Activated T-helper 2 cell treated with anti-CD3 and anti-CD28 coated beads, Interferon-gamma antibody, Interleukin-2, Interleukin-4, amounts not matched to agents 10 μg/mL and 5 μg/mL and 100 μg/mL, durations not matched to agents 14 hours and 24 hours and 36 hours (primary cell): ENCODE measurements at regions not wholly inside any gene's neighbourhood (a gene's known extent, or its start where the extent isn't known, plus 50 kb on each side); places are given as distances from the start of the nearest gene placed in this dataset.

Source experiments
- DNase-seq: peaks from one replicate; pipeline ENCODE4 v3.0.0; 2021; ENCODE audit warnings: low spot score
- H3K27ac Mint-ChIP-seq: one replicate; pipeline ENCODE4 v1.8.0; 2021; ENCODE audit warnings: mixed read lengths
- H3K27me3 Mint-ChIP-seq: one replicate; pipeline ENCODE4 v1.8.0; 2021; ENCODE audit warnings: low read depth, mixed read lengths
- H3K36me3 Mint-ChIP-seq: one replicate; pipeline ENCODE4 v1.8.0; 2021; ENCODE audit warnings: low read depth, mixed read lengths
- H3K4me1 Mint-ChIP-seq: one replicate; pipeline ENCODE4 v1.8.0; 2021; ENCODE audit warnings: low read depth, mixed read lengths
- H3K4me3 Mint-ChIP-seq: one replicate; pipeline ENCODE4 v1.8.0; 2021; ENCODE audit warnings: low read depth, mild to moderate bottlenecking, moderate library complexity, mixed read lengths
- H3K9me3 Mint-ChIP-seq: one replicate; pipeline ENCODE4 v1.8.0; 2021; ENCODE audit warnings: mixed read lengths
- intact Hi-C: fragments of 100-400 bp; cut with micrococcal nuclease; formaldehyde crosslinking; loops from one replicate; pipeline ENCODE4 v1.15.1; 2023

GRCh38 chr5:120991569-120991968 lies 527.5 kb downstream of the PRR16 start:
- Mint-ChIP-seq H3K27me3 (no peaks in the 10 kb centered on the region), H3K4me3 (no peak overlapping the region), H3K36me3 (no peaks in the 10 kb centered on the region), H3K9me3 (no peaks in the 10 kb centered on the region), H3K4me1 (no peaks in the 10 kb centered on the region), H3K27ac (no peak overlapping the region)
- intact Hi-C loops = no loop called here
- no peak for DNase-seq

DNA sequence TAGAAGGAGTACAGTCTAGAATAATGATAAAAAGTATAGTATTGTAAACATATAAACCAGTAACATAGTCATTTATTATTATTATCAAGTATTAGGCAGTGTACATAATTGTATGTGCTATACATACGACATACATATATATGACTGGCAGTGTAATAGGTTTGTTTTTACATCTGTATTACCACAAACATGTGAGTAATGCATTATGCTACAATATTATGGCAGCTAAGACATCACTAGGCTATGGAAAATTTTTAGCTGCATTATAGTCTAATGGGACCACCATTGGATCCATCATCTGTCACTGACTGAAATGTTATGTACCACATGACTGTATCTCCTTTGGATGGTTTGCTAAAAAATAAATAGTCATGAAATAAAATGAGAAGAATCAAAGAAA lies 530.0 kb downstream of the PRR16 start:
- no peaks in the 10 kb centered on the region for H3K36me3 Mint-ChIP-seq
- H3K27ac Mint-ChIP-seq = no peak overlapping the region
- DNase-seq = no peak
- H3K9me3 Mint-ChIP-seq = no peaks in the 10 kb centered on the region
- no peaks in the 10 kb centered on the region for H3K27me3 Mint-ChIP-seq
- intact Hi-C loops = no loop called here
- H3K4me1 Mint-ChIP-seq = no peaks in the 10 kb centered on the region
- H3K4me3 Mint-ChIP-seq = no peak overlapping the region

GRCh38 chr5:120999550-120999949 lies 535.5 kb downstream of the PRR16 start:
- Mint-ChIP-seq H3K27ac (no peak overlapping the region), H3K9me3 (no peaks in the 10 kb centered on the region), H3K4me3 (no peak overlapping the region), H3K36me3 (no peaks in the 10 kb centered on the region), H3K27me3 (no peaks in the 10 kb centered on the region), H3K4me1 (no peaks in the 10 kb centered on the region)
- DNase-seq = no peak
- intact Hi-C loops = no loop called here

GRCh38 chr5:121006217-121006616 lies 542.1 kb downstream of the PRR16 start:
- intact Hi-C loops = no loop called here
- Mint-ChIP-seq H3K27me3 (no peaks in the 10 kb centered on the region), H3K4me3 (no peak overlapping the region), H3K27ac (no peak overlapping the region), H3K9me3 (no peaks in the 10 kb centered on the region), H3K36me3 (no peaks in the 10 kb centered on the region), H3K4me1 (no peaks in the 10 kb centered on the region)
- no peak for DNase-seq

GRCh38 chr5:121008041-121008440 lies 543.9 kb downstream of the PRR16 start:
- Mint-ChIP-seq H3K9me3 (no peaks in the 10 kb centered on the region), H3K4me3 (no peak overlapping the region), H3K27ac (no peak overlapping the region), H3K27me3 (no peaks in the 10 kb centered on the region), H3K4me1 (no peaks in the 10 kb centered on the region), H3K36me3 (no peaks in the 10 kb centered on the region)
- intact Hi-C loops = no loop called here
- DNase-seq = no peak

DNA sequence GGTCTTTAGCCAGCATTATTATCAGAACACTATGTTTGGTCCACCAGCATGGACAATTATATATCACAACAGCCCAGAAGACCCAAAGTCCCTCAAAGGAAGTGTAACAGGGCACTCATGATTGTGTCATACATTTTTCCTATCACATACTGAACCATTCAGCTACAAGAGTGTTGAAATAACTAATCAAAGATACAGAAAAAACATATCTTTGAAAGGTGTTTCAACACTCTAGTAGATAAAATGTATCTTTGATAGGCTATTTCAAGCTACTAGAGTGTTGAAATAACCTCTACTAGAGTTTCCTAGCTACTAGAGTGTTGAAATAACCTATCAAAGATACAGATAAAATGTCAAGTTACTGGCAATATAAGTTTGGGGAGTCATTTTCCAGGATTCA lies 545.0 kb downstream of the PRR16 start:
- H3K4me1 Mint-ChIP-seq = no peaks in the 10 kb centered on the region
- no peak overlapping the region for H3K4me3 Mint-ChIP-seq
- H3K36me3 Mint-ChIP-seq = no peaks in the 10 kb centered on the region
- H3K9me3 Mint-ChIP-seq = no peaks in the 10 kb centered on the region
- intact Hi-C loops = no loop called here
- H3K27ac Mint-ChIP-seq = no peak overlapping the region
- DNase-seq = no peak
- H3K27me3 Mint-ChIP-seq = no peaks in the 10 kb centered on the region

- H3K27me3 Mint-ChIP-seq = no peaks in the 10 kb centered on the region
- intact Hi-C loops = no loop called here
Observed at GRCh38 chr5:121018004-121018403, 553.9 kb downstream of the PRR16 start.

DNA sequence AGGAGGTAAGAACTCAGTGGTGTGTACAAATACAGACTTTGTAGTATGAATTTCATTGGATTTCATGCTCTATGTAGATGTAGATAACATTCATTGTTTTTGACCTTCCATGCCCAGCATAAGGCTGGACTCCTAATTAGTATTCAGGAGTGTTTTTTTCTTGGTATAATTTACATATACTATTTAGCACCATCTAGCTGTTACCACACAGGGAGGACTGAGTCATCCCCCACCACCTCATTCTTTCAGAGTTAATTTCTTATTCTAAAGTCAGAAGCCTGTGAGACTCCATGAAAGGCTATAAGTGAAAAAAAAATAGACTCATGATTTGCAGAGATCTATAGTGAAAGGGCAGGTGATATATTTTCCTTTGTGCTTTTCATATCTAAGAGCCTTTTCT lies 555.0 kb downstream of the PRR16 start:
- intact Hi-C loops = no loop called here
- Mint-ChIP-seq H3K4me1 (no peaks in the 10 kb centered on the region), H3K27me3 (no peaks in the 10 kb centered on the region), H3K4me3 (no peak overlapping the region), H3K9me3 (peaks cover 5% of the 10 kb centered on the region), H3K27ac (no peak overlapping the region), H3K36me3 (no peaks in the 10 kb centered on the region)
- no peak for DNase-seq

More at GRCh38 chr5:121018004-121018403, 553.9 kb downstream of the PRR16 start:
- no peak overlapping the region for H3K4me3 Mint-ChIP-seq
- H3K9me3 Mint-ChIP-seq = peaks cover 5% of the 10 kb centered on the region
- H3K4me1 Mint-ChIP-seq = no peaks in the 10 kb centered on the region
- no peaks in the 10 kb centered on the region for H3K36me3 Mint-ChIP-seq
- no peak overlapping the region for H3K27ac Mint-ChIP-seq
- DNase-seq = no peak

DNA sequence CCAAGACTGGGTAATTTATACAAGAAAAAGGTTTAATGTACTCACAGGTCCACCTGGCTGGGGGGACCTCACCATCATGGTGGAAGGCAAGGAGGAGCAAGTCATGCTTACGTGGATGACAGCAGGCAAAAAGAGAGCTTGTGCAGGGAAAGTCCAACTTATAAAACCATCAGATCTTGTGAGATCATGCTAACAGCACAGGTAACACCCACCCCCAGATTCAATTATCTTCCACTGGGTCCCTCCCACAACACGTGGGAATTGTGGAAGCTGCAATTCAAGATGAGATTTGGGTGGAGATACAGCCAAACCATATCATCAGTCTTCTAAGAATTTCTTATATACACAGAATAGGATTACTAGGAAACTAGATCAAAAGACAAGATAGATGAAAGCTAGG lies 555.6 kb downstream of the PRR16 start:
- DNase-seq = no peak
- intact Hi-C loops = no loop called here
- Mint-ChIP-seq H3K9me3 (peaks cover 5% of the 10 kb centered on the region), H3K36me3 (no peaks in the 10 kb centered on the region), H3K27ac (no peak overlapping the region), H3K27me3 (no peaks in the 10 kb centered on the region), H3K4me3 (no peak overlapping the region), H3K4me1 (no peaks in the 10 kb centered on the region)

- Mint-ChIP-seq H3K27me3 (no peaks in the 10 kb centered on the region), H3K4me3 (no peak overlapping the region), H3K4me1 (no peaks in the 10 kb centered on the region), H3K27ac (no peak overlapping the region), H3K36me3 (no peaks in the 10 kb centered on the region), H3K9me3 (peaks cover 1% of the 10 kb centered on the region)
- DNase-seq = no peak
- intact Hi-C loops = no loop called here
Observed at GRCh38 chr5:121021681-121022080, 557.6 kb downstream of the PRR16 start.

GRCh38 chr5:121024416-121025311 lies 560.6 kb downstream of the PRR16 start:
- no peaks in the 10 kb centered on the region for H3K9me3 Mint-ChIP-seq
- H3K27ac Mint-ChIP-seq = no peak overlapping the region
- H3K4me3 Mint-ChIP-seq = no peak overlapping the region
- DNase-seq = no peak
- H3K36me3 Mint-ChIP-seq = no peaks in the 10 kb centered on the region
- H3K27me3 Mint-ChIP-seq = no peaks in the 10 kb centered on the region
- H3K4me1 Mint-ChIP-seq = no peaks in the 10 kb centered on the region
- intact Hi-C loops = no loop called here

GRCh38 chr5:121025671-121026070 lies 561.6 kb downstream of the PRR16 start:
- Mint-ChIP-seq H3K4me1 (no peaks in the 10 kb centered on the region), H3K27ac (no peak overlapping the region), H3K9me3 (no peaks in the 10 kb centered on the region), H3K27me3 (no peaks in the 10 kb centered on the region), H3K36me3 (no peaks in the 10 kb centered on the region), H3K4me3 (no peak overlapping the region)
- DNase-seq = no peak
- intact Hi-C loops = no loop called here

- DNase-seq = no peak
- H3K4me3 Mint-ChIP-seq = no peak overlapping the region
- no peaks in the 10 kb centered on the region for H3K4me1 Mint-ChIP-seq
- intact Hi-C loops = no loop called here
- H3K27ac Mint-ChIP-seq = no peak overlapping the region
- no peaks in the 10 kb centered on the region for H3K27me3 Mint-ChIP-seq
- H3K9me3 Mint-ChIP-seq = no peaks in the 10 kb centered on the region
- no peaks in the 10 kb centered on the region for H3K36me3 Mint-ChIP-seq
Observed at GRCh38 chr5:121027636-121028035, 563.5 kb downstream of the PRR16 start.
